HG03457 (cell line): ENCODE measurements at regions not wholly inside any gene's neighbourhood (a gene's known extent, or its start where the extent isn't known, plus 50 kb on each side); places are given as distances from the start of the nearest gene placed in this dataset.
"Not testable (repeated sequence)": the region's sequence is repeated elsewhere in the genome, so short reads cannot be mapped to it uniquely, and the experiment has no call there.

Experiments used
- ATAC-seq: cut with Tn5 transposase; IDR thresholded peaks from one replicate; pipeline ENCODE4 v1.9.1; 2021; ENCODE audit warnings: moderate number of reproducible peaks; ENCODE audit not compliant: unreplicated experiment

- not testable (repeated sequence) for ATAC-seq
Observed at GRCh38 chr6:26720663-26721218, 61.2 kb upstream of the ZNF322 start.

- not testable (repeated sequence) for ATAC-seq
Observed at GRCh38 chr6:26730019-26730766, 70.6 kb upstream of the ZNF322 start.

GRCh38 chr6:26734776-26735472 is 75.4 kb upstream of the ZNF322 start:
- not testable (repeated sequence) for ATAC-seq

GRCh38 chr6:26739811-26740210 is 80.3 kb upstream of the ZNF322 start:
- ATAC-seq: no peak

- ATAC-seq: no peak
Observed at GRCh38 chr6:26743157-26743821, 83.7 kb upstream of the ZNF322 start.

- no peak for ATAC-seq
Observed at GRCh38 chr6:26743941-26744699, 84.6 kb upstream of the ZNF322 start.

GRCh38 chr6:26744837-26745282 is 85.3 kb upstream of the ZNF322 start:
- ATAC-seq: not testable (repeated sequence)

GRCh38 chr6:26745964-26746363 is 86.4 kb upstream of the ZNF322 start:
- ATAC-seq: not testable (repeated sequence)

- not testable (repeated sequence) for ATAC-seq
Observed at GRCh38 chr6:26749126-26749758, 89.7 kb upstream of the ZNF322 start.

- ATAC-seq: not testable (repeated sequence)
Observed at GRCh38 chr6:26749759-26750126, 90.2 kb upstream of the ZNF322 start.

GRCh38 chr6:26754212-26754611 is 94.7 kb upstream of the ZNF322 start:
- no peak for ATAC-seq

GRCh38 chr6:26754801-26755200 is 95.3 kb upstream of the ZNF322 start:
- not testable (repeated sequence) for ATAC-seq

GRCh38 chr6:26756067-26756805 is 96.7 kb upstream of the ZNF322 start:
- not testable (repeated sequence) for ATAC-seq

GRCh38 chr6:26766203-26766902 is 106.8 kb upstream of the ZNF322 start:
- not testable (repeated sequence) for ATAC-seq

- ATAC-seq: not testable (repeated sequence)
Observed at GRCh38 chr6:26770941-26771666, 111.6 kb upstream of the ZNF322 start.

- ATAC-seq: not testable (repeated sequence)
Observed at GRCh38 chr6:26773414-26773813, 113.9 kb upstream of the ZNF322 start.

GRCh38 chr6:26780563-26780962 is 121.0 kb upstream of the ZNF322 start:
- not testable (repeated sequence) for ATAC-seq
